ENCODE measurements at regions not wholly inside any gene's neighbourhood (a gene's known extent, or its start where the extent isn't known, plus 50 kb on each side); places are given as distances from the start of the nearest gene placed in this dataset.
"Not testable (repeated sequence)": the region's sequence is repeated elsewhere in the genome, so short reads cannot be mapped to it uniquely, and the experiment has no call there.

GRCh38 chr6:146928503-146928902, 275.7 kb upstream of the STXBP5 start:
- H3K27ac ChIP-seq: no peak overlapping the region
- TF ChIP-seq, protein P1, sequence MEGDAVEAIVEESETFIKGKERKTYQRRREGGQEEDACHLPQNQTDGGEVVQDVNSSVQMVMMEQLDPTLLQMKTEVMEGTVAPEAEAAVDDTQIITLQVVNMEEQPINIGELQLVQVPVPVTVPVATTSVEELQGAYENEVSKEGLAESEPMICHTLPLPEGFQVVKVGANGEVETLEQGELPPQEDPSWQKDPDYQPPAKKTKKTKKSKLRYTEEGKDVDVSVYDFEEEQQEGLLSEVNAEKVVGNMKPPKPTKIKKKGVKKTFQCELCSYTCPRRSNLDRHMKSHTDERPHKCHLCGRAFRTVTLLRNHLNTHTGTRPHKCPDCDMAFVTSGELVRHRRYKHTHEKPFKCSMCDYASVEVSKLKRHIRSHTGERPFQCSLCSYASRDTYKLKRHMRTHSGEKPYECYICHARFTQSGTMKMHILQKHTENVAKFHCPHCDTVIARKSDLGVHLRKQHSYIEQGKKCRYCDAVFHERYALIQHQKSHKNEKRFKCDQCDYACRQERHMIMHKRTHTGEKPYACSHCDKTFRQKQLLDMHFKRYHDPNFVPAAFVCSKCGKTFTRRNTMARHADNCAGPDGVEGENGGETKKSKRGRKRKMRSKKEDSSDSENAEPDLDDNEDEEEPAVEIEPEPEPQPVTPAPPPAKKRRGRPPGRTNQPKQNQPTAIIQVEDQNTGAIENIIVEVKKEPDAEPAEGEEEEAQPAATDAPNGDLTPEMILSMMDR (conservative IDR thresholded peaks at IDR 0.05): no peak

GRCh38 chr6:146931214-146931613, 273.0 kb upstream of the STXBP5 start:
- H3K27ac ChIP-seq: no peak overlapping the region
- TF ChIP-seq, protein P1 (conservative IDR thresholded peaks at IDR 0.05): no peak

GRCh38 chr6:146937316-146937715, 266.9 kb upstream of the STXBP5 start:
- H3K27ac ChIP-seq: no peak overlapping the region
- TF ChIP-seq, protein P1 (conservative IDR thresholded peaks at IDR 0.05): no peak

GRCh38 chr6:146938266-146938665, 266.0 kb upstream of the STXBP5 start:
- no peak overlapping the region for H3K27ac ChIP-seq
- TF ChIP-seq, protein P1 (conservative IDR thresholded peaks at IDR 0.05): no peak

- not testable (repeated sequence) for H3K27ac ChIP-seq
These were observed 264.8 kb upstream of the STXBP5 start for GRCh38 chr6:146939456-146939855.

- TF ChIP-seq, protein P1 (conservative IDR thresholded peaks at IDR 0.05): no peak
- H3K27ac ChIP-seq: no peak overlapping the region
These were observed 260.6 kb upstream of the STXBP5 start for GRCh38 chr6:146943664-146944063.

GRCh38 chr6:146944077-146944476, 260.1 kb upstream of the STXBP5 start:
- TF ChIP-seq, protein P1 (conservative IDR thresholded peaks at IDR 0.05): no peak

GRCh38 chr6:146944809-146945208, 259.4 kb upstream of the STXBP5 start:
- TF ChIP-seq, protein P1 (conservative IDR thresholded peaks at IDR 0.05): no peak
- no peak overlapping the region for H3K27ac ChIP-seq

More at GRCh38 chr6:146944077-146944476, 260.1 kb upstream of the STXBP5 start:
- no peak overlapping the region for H3K27ac ChIP-seq

All from VCaP (cell line).